ENCODE measurements at regions not wholly inside any gene's neighbourhood (a gene's known extent, or its start where the extent isn't known, plus 50 kb on each side); places are given as distances from the start of the nearest gene placed in this dataset.

- DNase-seq: no peak
Observed at GRCh38 chr4:22336822-22337221, 179.0 kb downstream of the ADGRA3 start.

GRCh38 chr4:22334155-22334554 lies 181.7 kb downstream of the ADGRA3 start:
- DNase-seq: no peak

GRCh38 chr4:22324422-22324821 lies 191.4 kb downstream of the ADGRA3 start:
- DNase-seq: no peak

GRCh38 chr4:22323691-22324090 lies 192.2 kb downstream of the ADGRA3 start:
- no peak for DNase-seq

GRCh38 chr4:22322996-22323395 lies 192.9 kb downstream of the ADGRA3 start:
- peak in 1 of 3 experiments; percentile 27 for DNase-seq

GRCh38 chr4:22315628-22316027 lies 200.2 kb downstream of the ADGRA3 start:
- peak in 1 of 3 experiments; percentile 36 for DNase-seq

GRCh38 chr4:22313976-22314375 lies 201.9 kb downstream of the ADGRA3 start:
- DNase-seq: no peak

GRCh38 chr4:22312113-22312512 lies 203.8 kb downstream of the ADGRA3 start:
- DNase-seq: no peak

GRCh38 chr4:22301253-22301652 lies 214.6 kb downstream of the ADGRA3 start:
- DNase-seq: no peak

- peak in 2 of 3 experiments; percentile 10 to 59 for DNase-seq
Observed at GRCh38 chr4:22299678-22300077, 216.2 kb downstream of the ADGRA3 start.

GRCh38 chr4:22287631-22288030 lies 228.2 kb downstream of the ADGRA3 start:
- no peak for DNase-seq

- no peak for DNase-seq
Observed at GRCh38 chr4:22268350-22269025, 247.4 kb downstream of the ADGRA3 start.

GRCh38 chr4:22264261-22264660 lies 251.6 kb downstream of the ADGRA3 start:
- DNase-seq: peak in 2 of 3 experiments; percentile 16 to 60

- DNase-seq: no peak
Observed at GRCh38 chr4:22253431-22253830, 262.4 kb downstream of the ADGRA3 start.

- DNase-seq: no peak
Observed at GRCh38 chr4:22246847-22247246, 269.0 kb downstream of the ADGRA3 start.

GRCh38 chr4:22245294-22245693 lies 270.6 kb downstream of the ADGRA3 start:
- no peak for DNase-seq

- no peak for DNase-seq
Observed at GRCh38 chr4:22241415-22241814, 274.5 kb downstream of the ADGRA3 start.

GRCh38 chr4:22240814-22241213 lies 275.1 kb downstream of the ADGRA3 start:
- DNase-seq: no peak

GRCh38 chr4:22238742-22239141 lies 277.1 kb downstream of the ADGRA3 start:
- peak in 1 of 3 experiments; percentile 6 for DNase-seq

- DNase-seq: peak in 1 of 3 experiments; percentile 43
Observed at GRCh38 chr4:22237846-22238494, 277.9 kb downstream of the ADGRA3 start.

GRCh38 chr4:22237155-22237751 lies 278.6 kb downstream of the ADGRA3 start:
- DNase-seq: peak; percentile 6 to 30 (median 11)

GRCh38 chr4:22235698-22236097 lies 280.2 kb downstream of the ADGRA3 start:
- DNase-seq: no peak

- DNase-seq: no peak
Observed at GRCh38 chr4:22233230-22233629, 282.6 kb downstream of the ADGRA3 start.

GRCh38 chr4:22220965-22221364 lies 272.4 kb upstream of the KCNIP4 start:
- no peak for DNase-seq

Data from NCI-H1417 (cell line).